ENCODE measurements at regions not wholly inside any gene's neighbourhood (a gene's known extent, or its start where the extent isn't known, plus 50 kb on each side); places are given as distances from the start of the nearest gene placed in this dataset.

- Histone ChIP-seq H3K4me1 (ENCODE audit: control insufficient read depth, low read length) (no peaks in the 10 kb centered on the region), H3K27ac (ENCODE audit: low read depth, low read length) (no peak overlapping the region), H3K79me2 (ENCODE audit: control insufficient read depth, low read length) (no peaks in the 10 kb centered on the region), H3K9me2 (replicated peaks; ENCODE audit: control insufficient read depth, low read length) (no peaks in the 10 kb centered on the region), H3K36me3 (ENCODE audit: control insufficient read depth, low read length) (no peaks in the 10 kb centered on the region), H3K9me3 (ENCODE audit: control insufficient read depth, insufficient read depth, low read length) (peaks cover 24% of the 10 kb centered on the region; the same call in 1 of the 2 replicates), H3K27me3 (ENCODE audit: control insufficient read depth, low read length) (no peaks in the 10 kb centered on the region), H4K20me1 (ENCODE audit: control insufficient read depth, insufficient read depth, low read depth, low read length) (no peaks in the 10 kb centered on the region), H3K4me3 (ENCODE audit: low read length) (no peak overlapping the region), H3K4me2 (ENCODE audit: low read length) (no peak overlapping the region), H3F3A (ENCODE audit: control insufficient read depth, insufficient read depth) (no peaks in the 10 kb centered on the region)
- TF ChIP-seq EZH2phosphoT487 (IDR thresholded peaks at IDR 0.05; ENCODE audit: borderline replicate concordance, low read length): no peak
- no peak for TF ChIP-seq CTCF (IDR thresholded peaks at IDR 0.05; ENCODE audit: low read depth, low read length, poor library complexity, severe bottlenecking)
These were observed 169.8 kb downstream of the ERMARD start for GRCh38 chr6:169921217-169921616.

DNA sequence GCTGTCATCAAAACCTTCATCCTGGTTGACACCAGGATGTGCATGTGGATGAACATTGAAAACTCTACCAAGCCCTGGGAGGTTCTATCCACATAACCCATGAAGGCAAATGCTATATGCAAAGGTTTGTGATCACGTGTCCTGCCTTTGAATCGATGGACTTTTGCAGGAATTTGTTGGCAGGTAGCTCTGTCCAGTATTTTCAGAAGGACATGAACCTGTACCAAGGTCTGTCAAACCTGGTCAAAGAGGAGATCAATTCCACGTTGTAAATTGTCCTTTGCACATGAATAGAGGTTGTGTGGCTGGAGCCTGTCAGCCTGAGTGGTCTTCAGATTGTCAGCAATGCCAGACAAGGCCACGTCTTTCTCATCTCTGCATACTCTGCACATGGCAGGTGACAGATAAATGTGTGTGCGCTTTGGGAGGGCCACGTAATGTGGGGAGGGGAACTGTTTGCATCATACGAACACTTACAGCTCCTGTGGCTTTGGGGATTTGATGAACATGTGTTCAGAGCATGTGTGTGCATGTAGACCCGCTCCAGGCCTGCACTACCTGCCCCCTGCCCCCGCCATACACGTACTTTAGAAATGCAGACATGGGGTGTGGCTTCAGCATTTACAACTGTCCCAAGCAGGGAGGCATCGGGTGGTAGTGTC is 169.1 kb downstream of the ERMARD start:
- Histone ChIP-seq H3K27ac (ENCODE audit: low read depth, low read length) (no peak overlapping the region), H3F3A (ENCODE audit: control insufficient read depth, insufficient read depth) (no peaks in the 10 kb centered on the region), H3K9me3 (ENCODE audit: control insufficient read depth, insufficient read depth, low read length) (peaks cover 24% of the 10 kb centered on the region; the same call in 1 of the 2 replicates), H3K27me3 (ENCODE audit: control insufficient read depth, low read length) (no peaks in the 10 kb centered on the region), H3K9me2 (replicated peaks; ENCODE audit: control insufficient read depth, low read length) (no peaks in the 10 kb centered on the region), H3K4me3 (ENCODE audit: low read length) (no peak overlapping the region), H3K4me1 (ENCODE audit: control insufficient read depth, low read length) (no peaks in the 10 kb centered on the region), H4K20me1 (ENCODE audit: control insufficient read depth, insufficient read depth, low read depth, low read length) (no peaks in the 10 kb centered on the region), H3K4me2 (ENCODE audit: low read length) (no peak overlapping the region), H3K36me3 (ENCODE audit: control insufficient read depth, low read length) (no peaks in the 10 kb centered on the region), H3K79me2 (ENCODE audit: control insufficient read depth, low read length) (no peaks in the 10 kb centered on the region)
- TF ChIP-seq EZH2phosphoT487 (IDR thresholded peaks at IDR 0.05; ENCODE audit: borderline replicate concordance, low read length) (no peak), CTCF (IDR thresholded peaks at IDR 0.05; ENCODE audit: low read depth, low read length, poor library complexity, severe bottlenecking) (no peak)

GRCh38 chr6:169918954-169919549 is 167.6 kb downstream of the ERMARD start:
- no peak overlapping the region for H3K4me3 ChIP-seq (ENCODE audit: low read length)
- no peaks in the 10 kb centered on the region for H3F3A ChIP-seq (ENCODE audit: control insufficient read depth, insufficient read depth)
- H3K4me1 ChIP-seq (ENCODE audit: control insufficient read depth, low read length): no peaks in the 10 kb centered on the region
- no peaks in the 10 kb centered on the region for H3K9me2 ChIP-seq (replicated peaks; ENCODE audit: control insufficient read depth, low read length)
- no peaks in the 10 kb centered on the region for H3K27me3 ChIP-seq (ENCODE audit: control insufficient read depth, low read length)
- no peaks in the 10 kb centered on the region for H4K20me1 ChIP-seq (ENCODE audit: control insufficient read depth, insufficient read depth, low read depth, low read length)
- H3K4me2 ChIP-seq (ENCODE audit: low read length): no peak overlapping the region
- TF ChIP-seq EZH2phosphoT487 (IDR thresholded peaks at IDR 0.05; ENCODE audit: borderline replicate concordance, low read length) (no peak), CTCF (IDR thresholded peaks at IDR 0.05; ENCODE audit: low read depth, low read length, poor library complexity, severe bottlenecking) (no peak)
- no peaks in the 10 kb centered on the region for H3K79me2 ChIP-seq (ENCODE audit: control insufficient read depth, low read length)
- H3K27ac ChIP-seq (ENCODE audit: low read depth, low read length): no peak overlapping the region
- no peaks in the 10 kb centered on the region for H3K36me3 ChIP-seq (ENCODE audit: control insufficient read depth, low read length)
- peaks cover 24% of the 10 kb centered on the region; the same call in 1 of the 2 replicates for H3K9me3 ChIP-seq (ENCODE audit: control insufficient read depth, insufficient read depth, low read length)
